ENCODE measurements at regions not wholly inside any gene's neighbourhood (a gene's known extent, or its start where the extent isn't known, plus 50 kb on each side); places are given as distances from the start of the nearest gene placed in this dataset.
"Not testable (repeated sequence)": the region's sequence is repeated elsewhere in the genome, so short reads cannot be mapped to it uniquely, and the experiment has no call there.

GRCh38 chr2:160584972-160585494 is 91.4 kb upstream of the RBMS1 start:
- DNase-seq = no peak

GRCh38 chr2:160590664-160591063 is 97.1 kb upstream of the RBMS1 start:
- DNase-seq = no peak

- DNase-seq = no peak
Measured at GRCh38 chr2:160592401-160592800, 98.8 kb upstream of the RBMS1 start.

GRCh38 chr2:160592993-160593392 is 99.4 kb upstream of the RBMS1 start:
- no peak for DNase-seq

GRCh38 chr2:160596441-160596840 is 102.8 kb upstream of the RBMS1 start:
- no peak for DNase-seq

GRCh38 chr2:160600437-160600836 is 106.8 kb upstream of the RBMS1 start:
- DNase-seq = not testable (repeated sequence)

GRCh38 chr2:160602073-160602472 is 108.5 kb upstream of the RBMS1 start:
- DNase-seq = no peak

GRCh38 chr2:160603771-160604510 is 110.3 kb upstream of the RBMS1 start:
- DNase-seq = no peak

- no peak for DNase-seq
Measured at GRCh38 chr2:160606341-160606740, 112.7 kb upstream of the RBMS1 start.

GRCh38 chr2:160608599-160608998 is 115.0 kb upstream of the RBMS1 start:
- DNase-seq = no peak

- no peak for DNase-seq
Measured at GRCh38 chr2:160609346-160609745, 115.7 kb upstream of the RBMS1 start.

- no peak for DNase-seq
Measured at GRCh38 chr2:160610041-160610440, 116.4 kb upstream of the RBMS1 start.

- DNase-seq = no peak
Measured at GRCh38 chr2:160612266-160612856, 118.8 kb upstream of the RBMS1 start.

GRCh38 chr2:160613466-160614153 is 120.0 kb upstream of the RBMS1 start:
- DNase-seq = no peak

- DNase-seq = no peak
Measured at GRCh38 chr2:160614391-160614790, 120.8 kb upstream of the RBMS1 start.

GRCh38 chr2:160615706-160616105 is 122.1 kb upstream of the RBMS1 start:
- no peak for DNase-seq

- no peak for DNase-seq
Measured at GRCh38 chr2:160616149-160616548, 122.5 kb upstream of the RBMS1 start.

GRCh38 chr2:160621748-160622147 is 128.1 kb upstream of the RBMS1 start:
- no peak for DNase-seq

GRCh38 chr2:160628020-160628637 is 134.5 kb upstream of the RBMS1 start:
- DNase-seq = not testable (repeated sequence)

- DNase-seq = no peak
Measured at GRCh38 chr2:160628811-160629210, 135.2 kb upstream of the RBMS1 start.

GRCh38 chr2:160630801-160631590 is 137.4 kb upstream of the RBMS1 start:
- DNase-seq = no peak
